Breast epithelium (tissue), 4 donors: ENCODE measurements at regions not wholly inside any gene's neighbourhood (a gene's known extent, or its start where the extent isn't known, plus 50 kb on each side); places are given as distances from the start of the nearest gene placed in this dataset.

Source experiments
- DNase-seq, 2 donors: peaks; one replicate each; pipeline ENCODE4 v3.0.0-alpha.2; 2019; ENCODE audit warnings: low spot score in 2 of 2
- H3K27ac ChIP-seq, 2 donors: fragments of 200-600 bp; sonication (generic) in 1 of 2; one replicate each; pipeline ENCODE4 v1.5.1; 2016 to 2019; ENCODE audit warnings: mild to moderate bottlenecking in 1 of 2
- H3K27me3 ChIP-seq, 2 donors: fragments of 200-600 bp; sonication (generic) in 1 of 2; one replicate each; pipeline versions ENCODE4 v1.5.1 to v1.6.0; 2017 to 2019; ENCODE audit warnings: control low read depth in 1 of 2, mild to moderate bottlenecking in 1 of 2
- H3K36me3 ChIP-seq: fragments of 200-600 bp; one replicate; pipeline ENCODE4 v1.5.1; 2019
- H3K4me1 ChIP-seq, 2 donors: fragments of 200-600 bp; sonication (generic); one replicate each; pipeline ENCODE4 v1.5.1; 2016 to 2019; ENCODE audit warnings: control low read depth in 1 of 2
- H3K4me3 ChIP-seq, 3 donors: fragments of 200-600 bp; sonication (generic); 1 replicate in 2 of 3; 2 replicates in 1 of 3; pipeline ENCODE4 v1.5.1; 2016 to 2019; ENCODE audit warnings: mild to moderate bottlenecking in 3 of 3, moderate library complexity in 2 of 3
- H3K9me3 ChIP-seq, 2 donors: fragments of 200-600 bp; sonication (generic) in 1 of 2; one replicate each; pipeline ENCODE4 v1.5.1; 2016 to 2019; ENCODE audit warnings: control low read depth in 1 of 2
- CTCF ChIP-seq, 3 donors: fragments of 450-650 bp; IDR thresholded peaks; one replicate each; pipeline ENCODE4 v1.5.1; 2016 to 2017; ENCODE audit warnings: antibody characterized with exemption in 3 of 3, mild to moderate bottlenecking in 3 of 3, moderate library complexity in 3 of 3
- POLR2A ChIP-seq: fragments of 450-650 bp; IDR thresholded peaks from one replicate; pipeline ENCODE4 v1.6.1; 2016; ENCODE audit warnings: antibody characterized with exemption, mild to moderate bottlenecking, moderate library complexity
- POLR2AphosphoS5 ChIP-seq, 3 donors: sonication (generic); formaldehyde crosslinking; IDR thresholded peaks; one replicate each; pipeline ENCODE4 v1.6.1; 2017; ENCODE audit warnings: antibody characterized with exemption in 3 of 3
- intact Hi-C: fragments of 100-400 bp; cut with DNase I; formaldehyde crosslinking; loops from one replicate; pipeline ENCODE4 v1.15.1; 2023; ENCODE audit warnings: low total_unique reads

- intact Hi-C loops: no loop called here
- TF ChIP-seq POLR2AphosphoS5 (IDR thresholded peaks at IDR 0.05) (no peak), POLR2A (no peak), CTCF (IDR thresholded peaks at IDR 0.05) (no peak)
- Histone ChIP-seq H3K4me3 (no peak overlapping the region), H3K9me3 (no peaks in the 10 kb centered on the region), H3K4me1 (no peaks in the 10 kb centered on the region), H3K27me3 (no peaks in the 10 kb centered on the region), H3K36me3 (no peaks in the 10 kb centered on the region), H3K27ac (no peak overlapping the region)
- DNase-seq: no peak
Observed at GRCh38 chr11:92308366-92308765, 83.7 kb downstream of the FAT3 start.

- Histone ChIP-seq H3K9me3 (no peaks in the 10 kb centered on the region), H3K4me3 (no peak overlapping the region), H3K36me3 (no peaks in the 10 kb centered on the region), H3K4me1 (peaks cover 0 to 5% of the 10 kb centered on the region in 2 donors), H3K27ac (no peak overlapping the region), H3K27me3 (no peaks in the 10 kb centered on the region)
- no peak for DNase-seq
- intact Hi-C loops: no loop called here
- no peak for TF ChIP-seq POLR2AphosphoS5 (IDR thresholded peaks at IDR 0.05)
- no peak for TF ChIP-seq CTCF (IDR thresholded peaks at IDR 0.05)
- no peak for TF ChIP-seq POLR2A
Observed at GRCh38 chr11:92311616-92312449, 87.2 kb downstream of the FAT3 start.

- Histone ChIP-seq H3K9me3 (no peaks in the 10 kb centered on the region), H3K27me3 (no peaks in the 10 kb centered on the region), H3K4me3 (no peak overlapping the region), H3K36me3 (no peaks in the 10 kb centered on the region), H3K4me1 (peaks cover 0 to 5% of the 10 kb centered on the region in 2 donors), H3K27ac (no peak overlapping the region)
- TF ChIP-seq POLR2AphosphoS5 (IDR thresholded peaks at IDR 0.05) (no peak), POLR2A (no peak), CTCF (IDR thresholded peaks at IDR 0.05) (no peak)
- DNase-seq: no peak
- intact Hi-C loops: no loop called here
Observed at GRCh38 chr11:92313784-92314183, 89.2 kb downstream of the FAT3 start.

- intact Hi-C loops: no loop called here
- Histone ChIP-seq H3K4me1 (peaks cover 0 to 5% of the 10 kb centered on the region in 2 donors), H3K9me3 (no peaks in the 10 kb centered on the region), H3K27me3 (no peaks in the 10 kb centered on the region), H3K27ac (peak overlapping the region in 1 of 2 donors; percentile 35), H3K4me3 (no peak overlapping the region), H3K36me3 (no peaks in the 10 kb centered on the region)
- TF ChIP-seq POLR2A (no peak), CTCF (IDR thresholded peaks at IDR 0.05) (no peak), POLR2AphosphoS5 (IDR thresholded peaks at IDR 0.05) (no peak)
- DNase-seq: peak in 1 of 2 donors; percentile 19
Observed at GRCh38 chr11:92314499-92314898, 89.9 kb downstream of the FAT3 start.

- no peaks in the 10 kb centered on the region for H3K27me3 ChIP-seq
- TF ChIP-seq CTCF (IDR thresholded peaks at IDR 0.05) (no peak), POLR2AphosphoS5 (IDR thresholded peaks at IDR 0.05) (no peak), POLR2A (no peak)
- no peak overlapping the region for H3K4me3 ChIP-seq
- H3K9me3 ChIP-seq: no peaks in the 10 kb centered on the region
- no peaks in the 10 kb centered on the region for H3K36me3 ChIP-seq
- no peak for DNase-seq
- no peak overlapping the region for H3K27ac ChIP-seq
- intact Hi-C loops: no loop called here
- H3K4me1 ChIP-seq: peaks cover 0 to 5% of the 10 kb centered on the region in 2 donors
Observed at GRCh38 chr11:92316106-92316809, 91.6 kb downstream of the FAT3 start.
